NT2/D1 (cell line): ENCODE measurements at regions not wholly inside any gene's neighbourhood (a gene's known extent, or its start where the extent isn't known, plus 50 kb on each side); places are given as distances from the start of the nearest gene placed in this dataset.

Experiments used
- DNase-seq: peaks from one replicate; pipeline ENCODE4 v3.0.0-alpha.2; 2011; ENCODE audit warnings: low read depth, low spot score
- H3K27me3 ChIP-seq: 2 replicates; pipeline ENCODE4 v1.6.0; 2011; ENCODE audit warnings: mild to moderate bottlenecking; ENCODE audit not compliant: insufficient read length, insufficient read depth
- H3K36me3 ChIP-seq: 2 replicates; pipeline ENCODE4 v1.6.1; 2011; ENCODE audit warnings: mild to moderate bottlenecking, low read length, mixed read lengths; ENCODE audit not compliant: insufficient read depth, insufficient read length
- H3K4me1 ChIP-seq: 2 replicates; pipeline ENCODE4 v1.5.1; 2011; ENCODE audit not compliant: insufficient read depth, insufficient read length
- H3K4me3 ChIP-seq: 2 replicates; pipeline ENCODE4 v1.5.1; 2011; ENCODE audit warnings: low read depth; ENCODE audit not compliant: insufficient read length
- H3K9ac ChIP-seq: 2 replicates; pipeline ENCODE4 v1.6.0; 2011; ENCODE audit warnings: low read depth; ENCODE audit not compliant: insufficient read length
- H3K9me3 ChIP-seq: 2 replicates; pipeline ENCODE4 v1.5.1; 2011; ENCODE audit warnings: mild to moderate bottlenecking, low read length; ENCODE audit not compliant: insufficient read depth
- SUZ12 ChIP-seq: IDR thresholded peaks from 2 replicates; pipeline ENCODE4 v1.6.1; 2011; ENCODE audit not compliant: insufficient read length, insufficient read depth; ENCODE audit errors: extremely low read depth
- YY1 ChIP-seq: IDR thresholded peaks from 2 replicates; pipeline ENCODE4 v1.6.1; 2011; ENCODE audit not compliant: insufficient read length, insufficient read depth
- ZNF274 ChIP-seq: IDR thresholded peaks from 2 replicates; pipeline ENCODE4 v1.6.1; 2011; ENCODE audit warnings: mild to moderate bottlenecking, low read depth, low read length

- H3K36me3 ChIP-seq, result no peaks in the 10 kb centered on the region
- no peak overlapping the region for H3K4me3 ChIP-seq
- DNase-seq, result no peak
- no peaks in the 10 kb centered on the region for H3K27me3 ChIP-seq
- TF ChIP-seq SUZ12 (no peak), ZNF274 (no peak), YY1 (no peak)
- H3K4me1 ChIP-seq, result no peaks in the 10 kb centered on the region
- H3K9me3 ChIP-seq, result no peaks in the 10 kb centered on the region
- H3K9ac ChIP-seq, result no peak overlapping the region
These were observed 764.3 kb upstream of the ARGLU1 start for GRCh38 chr13:107332188-107332587.

GRCh38 chr13:107331359-107331758 is 763.4 kb upstream of the ARGLU1 start:
- no peaks in the 10 kb centered on the region for H3K9me3 ChIP-seq
- H3K27me3 ChIP-seq, result no peaks in the 10 kb centered on the region
- H3K4me3 ChIP-seq, result no peak overlapping the region
- TF ChIP-seq YY1 (no peak), ZNF274 (no peak), SUZ12 (no peak)
- no peak overlapping the region for H3K9ac ChIP-seq
- no peaks in the 10 kb centered on the region for H3K4me1 ChIP-seq
- H3K36me3 ChIP-seq, result no peaks in the 10 kb centered on the region
- no peak for DNase-seq

- DNase-seq, result no peak
- Histone ChIP-seq H3K9me3 (no peaks in the 10 kb centered on the region), H3K9ac (no peak overlapping the region), H3K4me3 (no peak overlapping the region), H3K27me3 (no peaks in the 10 kb centered on the region), H3K4me1 (no peaks in the 10 kb centered on the region), H3K36me3 (no peaks in the 10 kb centered on the region)
- TF ChIP-seq YY1 (no peak), ZNF274 (no peak), SUZ12 (no peak)
These were observed 762.5 kb upstream of the ARGLU1 start for GRCh38 chr13:107330484-107330883.

- no peaks in the 10 kb centered on the region for H3K36me3 ChIP-seq
- no peak for DNase-seq
These were observed 762.1 kb upstream of the ARGLU1 start for GRCh38 chr13:107329991-107330390.

GRCh38 chr13:107324416-107325204 is 756.7 kb upstream of the ARGLU1 start:
- no peaks in the 10 kb centered on the region for H3K36me3 ChIP-seq
- H3K9ac ChIP-seq, result no peak overlapping the region
- H3K4me1 ChIP-seq, result no peaks in the 10 kb centered on the region
- no peak for DNase-seq
- no peak overlapping the region for H3K4me3 ChIP-seq
- H3K27me3 ChIP-seq, result no peaks in the 10 kb centered on the region
- TF ChIP-seq YY1 (no peak), SUZ12 (no peak), ZNF274 (no peak)
- H3K9me3 ChIP-seq, result no peaks in the 10 kb centered on the region

More at GRCh38 chr13:107329991-107330390, 762.1 kb upstream of the ARGLU1 start:
- Histone ChIP-seq H3K9me3 (no peaks in the 10 kb centered on the region), H3K9ac (no peak overlapping the region), H3K4me1 (no peaks in the 10 kb centered on the region), H3K27me3 (no peaks in the 10 kb centered on the region), H3K4me3 (no peak overlapping the region)
- TF ChIP-seq ZNF274 (no peak), SUZ12 (no peak), YY1 (no peak)

- Histone ChIP-seq H3K9me3 (no peaks in the 10 kb centered on the region), H3K9ac (no peak overlapping the region), H3K4me1 (no peaks in the 10 kb centered on the region), H3K36me3 (no peaks in the 10 kb centered on the region), H3K27me3 (no peaks in the 10 kb centered on the region), H3K4me3 (no peak overlapping the region)
- no peak for DNase-seq
- TF ChIP-seq ZNF274, result no peak
- TF ChIP-seq YY1, result no peak
- no peak for TF ChIP-seq SUZ12
These were observed 754.3 kb upstream of the ARGLU1 start for GRCh38 chr13:107322228-107322627.

- Histone ChIP-seq H3K9ac (no peak overlapping the region), H3K36me3 (no peaks in the 10 kb centered on the region), H3K9me3 (no peaks in the 10 kb centered on the region), H3K4me1 (no peaks in the 10 kb centered on the region), H3K4me3 (no peak overlapping the region), H3K27me3 (no peaks in the 10 kb centered on the region)
- TF ChIP-seq YY1, result no peak
- no peak for TF ChIP-seq ZNF274
- no peak for TF ChIP-seq SUZ12
- DNase-seq, result no peak
These were observed 737.2 kb upstream of the ARGLU1 start for GRCh38 chr13:107305178-107305577.
